Islet precursor cell (in vitro differentiated cells): ENCODE measurements at regions not wholly inside any gene's neighbourhood (a gene's known extent, or its start where the extent isn't known, plus 50 kb on each side); places are given as distances from the start of the nearest gene placed in this dataset.

Source experiments
- DNase-seq: peaks from one replicate; pipeline ENCODE4 v3.0.0-alpha.2; 2018

DNA sequence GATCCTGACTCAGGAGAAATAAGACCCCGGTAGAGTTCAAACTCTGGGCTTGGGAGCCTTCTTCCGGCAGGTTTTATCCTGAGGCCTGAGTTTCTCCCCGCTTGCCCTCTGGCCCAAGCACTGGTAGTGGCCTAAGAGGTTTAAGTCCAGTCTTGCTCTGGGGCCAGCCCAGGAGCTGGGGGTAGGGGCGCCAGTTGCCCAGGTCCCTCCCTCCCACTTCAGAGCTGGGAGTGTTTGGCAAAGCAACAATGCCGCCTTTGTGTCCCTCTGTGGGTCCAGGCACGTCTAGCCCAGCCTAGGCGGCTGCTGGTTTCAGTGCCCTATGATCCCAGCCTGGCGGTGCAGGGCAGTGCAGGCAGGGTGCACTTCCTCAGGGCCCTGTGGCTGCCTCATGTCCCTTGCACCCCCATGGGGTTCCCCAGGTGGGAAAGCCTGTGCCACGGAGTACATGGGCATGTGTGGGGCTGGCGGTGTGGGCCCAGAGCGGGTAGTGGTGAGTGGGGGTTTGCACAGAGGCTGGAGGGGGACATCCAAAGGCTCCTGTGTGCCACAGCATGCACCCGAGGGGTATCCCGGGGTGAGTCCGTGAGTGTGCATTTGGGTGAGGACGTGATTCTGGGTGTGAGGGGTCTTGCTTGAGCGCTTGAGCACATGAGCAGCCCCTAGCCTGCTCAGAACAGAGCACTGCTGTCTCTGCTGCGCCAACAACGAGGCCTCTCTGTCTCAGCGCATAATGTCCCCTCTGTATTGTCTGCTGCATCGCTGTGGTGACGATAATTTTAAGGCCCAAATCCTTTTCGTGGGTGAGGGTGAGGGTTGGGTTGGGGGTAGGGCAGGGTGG is 61.7 kb upstream of the PSD2 start:
- peak; percentile 75 for DNase-seq

DNA sequence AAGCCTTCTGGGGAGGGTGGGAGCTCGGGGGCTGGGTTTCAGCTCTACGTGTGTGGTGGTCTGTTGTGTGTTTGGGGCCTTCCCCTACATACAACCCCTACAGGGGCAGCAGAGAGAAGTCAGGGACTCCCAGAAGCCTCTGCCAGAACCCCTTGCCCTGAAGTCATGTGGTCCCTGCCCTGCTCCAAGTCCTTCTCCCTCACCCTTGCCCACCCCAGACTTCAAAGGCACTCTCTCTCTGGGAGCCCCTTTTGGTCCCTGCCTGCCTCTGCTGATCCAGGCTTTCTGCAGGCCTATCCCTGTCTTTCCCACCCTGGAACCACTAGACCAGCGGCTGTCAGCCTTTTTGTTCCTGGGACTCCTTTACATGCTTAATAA is 61.1 kb upstream of the PSD2 start:
- peak; percentile 54 for DNase-seq

DNA sequence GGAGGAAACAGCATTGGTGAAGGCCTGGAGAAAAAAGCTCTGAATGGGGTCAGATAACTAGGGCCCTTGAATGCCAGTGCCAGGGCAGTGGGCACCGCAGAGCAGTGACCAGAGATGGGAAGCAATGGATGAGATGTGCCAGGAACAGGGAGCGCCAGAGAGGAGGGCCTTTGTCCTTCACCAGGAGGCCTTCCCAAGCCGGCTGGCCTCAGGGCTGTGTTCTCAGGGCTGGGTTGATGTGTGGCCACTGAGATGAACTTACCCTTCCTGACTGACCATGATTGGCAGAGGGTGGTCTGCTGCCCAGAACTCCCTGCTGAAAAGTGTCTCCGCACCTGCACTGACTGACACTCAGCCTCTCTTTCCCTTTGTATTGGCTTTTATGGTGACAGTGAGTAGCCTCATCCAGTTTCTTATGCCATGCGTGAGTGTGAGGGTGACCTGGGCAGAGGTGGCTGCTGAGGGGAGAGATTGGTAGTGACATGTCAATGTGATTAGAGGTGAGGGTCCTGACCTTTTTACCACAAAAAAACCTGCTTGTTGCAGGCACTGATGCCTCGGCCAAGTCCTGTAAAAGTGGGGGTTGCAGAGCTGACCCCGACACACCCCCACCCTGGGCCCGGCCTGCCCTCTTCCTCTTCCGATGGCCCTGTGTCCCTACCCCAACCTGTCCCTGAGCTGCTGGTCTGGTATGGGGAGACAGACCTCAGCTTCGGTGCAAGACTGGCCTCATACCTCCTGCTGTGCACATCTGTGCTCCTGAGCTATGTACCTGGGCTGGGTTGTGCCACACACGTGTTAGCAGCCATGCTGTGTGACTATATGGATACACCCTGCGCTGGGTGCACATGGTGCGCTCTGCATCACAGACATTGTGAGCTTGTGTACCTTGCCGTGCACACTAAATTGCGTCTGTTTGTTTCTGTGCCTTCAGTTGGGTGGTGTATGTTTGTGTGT is 57.1 kb upstream of the PSD2 start:
- DNase-seq, result peak; percentile 50

DNA sequence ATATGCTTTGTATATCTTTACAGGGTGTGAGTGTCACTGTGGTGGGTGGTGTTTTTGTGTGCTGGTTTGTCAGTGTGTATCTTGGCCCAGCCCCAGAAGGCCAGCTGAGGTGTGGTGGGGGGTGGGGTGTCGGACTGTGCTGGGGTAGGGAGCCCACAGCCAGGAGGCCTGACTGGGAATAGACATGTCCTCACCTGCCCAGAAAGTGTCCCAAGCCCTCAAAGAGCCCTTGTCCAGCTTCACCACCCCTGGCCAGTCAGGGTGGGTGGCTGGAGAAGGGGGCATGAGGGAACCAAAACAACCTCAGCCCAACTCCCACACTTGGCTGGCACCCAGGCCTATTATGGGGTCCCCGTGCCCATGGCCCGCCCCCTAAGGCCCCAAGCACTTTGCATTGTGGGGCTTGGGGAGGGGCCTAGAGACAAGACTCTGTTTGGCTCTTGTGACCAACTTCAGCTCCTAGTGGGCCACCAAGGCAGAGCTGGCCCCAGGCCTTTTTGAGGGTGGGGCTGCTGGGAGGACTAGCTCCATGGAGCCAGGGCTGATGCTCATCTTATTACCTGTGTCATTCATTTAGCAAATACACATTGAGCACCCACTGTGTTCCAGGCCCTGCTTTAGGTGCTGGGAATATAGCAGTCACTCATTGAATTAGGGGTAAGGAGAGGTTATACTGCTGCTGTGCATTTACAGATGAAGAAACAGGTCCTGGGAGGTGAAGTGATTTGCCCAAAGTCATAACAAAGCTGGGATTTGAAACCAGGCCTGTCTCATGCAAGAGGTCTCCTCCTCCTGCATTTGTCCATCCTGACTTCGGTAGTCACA is 56.2 kb upstream of the PSD2 start:
- DNase-seq, result peak; percentile 53

DNA sequence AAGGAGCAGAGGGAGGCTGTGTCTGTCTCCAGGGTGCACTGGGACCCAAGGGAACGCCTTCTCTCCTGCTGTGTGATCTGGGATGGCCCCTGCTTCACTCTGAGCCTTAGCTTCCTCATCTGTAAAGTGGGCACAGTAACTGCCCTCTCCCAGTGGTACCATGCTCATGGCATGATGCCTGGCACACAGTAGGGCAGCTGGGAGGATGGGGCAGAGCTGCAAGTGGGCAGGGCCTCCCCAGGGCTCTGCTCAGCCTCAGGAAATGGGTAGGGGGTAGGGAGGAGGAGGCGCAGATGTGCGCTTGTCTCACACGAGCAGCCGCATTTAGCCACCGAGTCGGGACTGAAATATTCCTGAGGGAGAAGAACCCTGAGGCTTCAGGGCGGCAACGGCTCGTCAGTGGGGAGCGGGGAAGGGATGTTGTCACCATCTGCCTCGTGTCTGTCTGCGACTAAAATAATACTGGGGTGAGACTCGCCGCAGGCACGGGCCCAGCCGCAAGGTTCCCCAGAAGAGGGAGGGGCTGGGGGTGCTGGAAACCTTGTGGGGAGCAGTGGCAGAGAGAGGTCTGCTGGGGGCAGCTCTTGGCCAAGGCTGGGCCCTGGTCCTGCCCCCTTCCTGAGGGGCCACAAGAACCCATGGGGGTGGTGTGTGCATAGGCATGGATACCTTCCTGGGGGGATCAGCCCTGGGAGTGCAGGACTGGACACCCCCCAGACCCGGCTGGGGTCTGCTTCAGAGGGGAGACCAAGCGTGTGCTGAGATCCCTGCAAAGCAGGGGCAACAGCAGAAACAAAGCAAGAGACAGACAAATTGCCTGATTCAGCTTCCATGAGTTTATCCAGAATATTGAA is 55.2 kb upstream of the PSD2 start:
- peak; percentile 46 for DNase-seq

DNA sequence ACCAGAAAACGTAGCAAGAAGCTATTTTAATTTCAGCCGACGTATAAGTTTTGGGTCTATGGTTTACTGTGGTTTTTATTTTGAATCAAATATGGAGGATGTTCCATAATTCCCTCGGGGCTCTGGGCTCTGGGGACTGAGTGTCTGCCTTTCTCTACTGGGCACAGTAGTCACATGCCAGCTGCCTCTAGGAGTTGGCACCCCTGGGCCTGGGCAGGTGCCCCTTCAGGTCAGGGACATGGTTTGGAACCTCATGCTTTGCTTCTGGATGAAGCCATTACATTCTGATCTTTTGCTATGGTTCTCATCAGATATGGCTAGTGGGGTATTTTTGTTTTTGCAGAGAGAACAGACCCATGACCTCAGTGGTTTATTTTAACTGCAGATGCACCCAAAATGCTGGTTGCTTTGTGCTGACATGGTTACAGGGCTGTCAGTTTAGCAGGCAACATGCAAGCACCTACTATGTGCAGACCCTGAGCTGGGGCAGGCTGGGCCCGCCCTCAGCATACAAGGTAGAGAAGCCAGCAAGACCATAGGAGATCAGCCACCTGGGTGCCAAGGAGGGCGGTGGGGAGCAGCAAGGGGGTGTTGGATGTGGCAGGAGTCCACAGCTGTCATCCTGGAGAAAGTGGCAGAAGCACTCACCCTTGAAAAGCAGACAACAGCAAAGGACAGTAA is 54.5 kb upstream of the PSD2 start:
- no peak for DNase-seq

DNA sequence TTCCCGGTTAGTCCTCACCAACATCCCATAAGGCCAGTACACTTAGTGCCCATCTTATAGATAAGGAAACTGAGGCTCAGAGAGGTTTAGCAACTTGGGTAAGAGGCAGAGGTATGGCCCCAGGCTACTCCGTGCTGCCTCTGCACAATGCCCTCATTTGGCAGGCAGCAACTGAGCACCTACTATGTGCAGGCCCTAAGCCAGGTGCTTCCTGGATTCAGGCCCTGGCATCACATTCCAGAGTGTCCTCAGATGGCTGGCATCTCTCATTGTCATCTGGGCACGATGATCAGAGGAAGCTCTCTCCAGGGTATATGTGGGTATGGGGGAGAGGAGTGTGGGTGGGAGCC is 53.8 kb upstream of the PSD2 start:
- DNase-seq, result no peak

DNA sequence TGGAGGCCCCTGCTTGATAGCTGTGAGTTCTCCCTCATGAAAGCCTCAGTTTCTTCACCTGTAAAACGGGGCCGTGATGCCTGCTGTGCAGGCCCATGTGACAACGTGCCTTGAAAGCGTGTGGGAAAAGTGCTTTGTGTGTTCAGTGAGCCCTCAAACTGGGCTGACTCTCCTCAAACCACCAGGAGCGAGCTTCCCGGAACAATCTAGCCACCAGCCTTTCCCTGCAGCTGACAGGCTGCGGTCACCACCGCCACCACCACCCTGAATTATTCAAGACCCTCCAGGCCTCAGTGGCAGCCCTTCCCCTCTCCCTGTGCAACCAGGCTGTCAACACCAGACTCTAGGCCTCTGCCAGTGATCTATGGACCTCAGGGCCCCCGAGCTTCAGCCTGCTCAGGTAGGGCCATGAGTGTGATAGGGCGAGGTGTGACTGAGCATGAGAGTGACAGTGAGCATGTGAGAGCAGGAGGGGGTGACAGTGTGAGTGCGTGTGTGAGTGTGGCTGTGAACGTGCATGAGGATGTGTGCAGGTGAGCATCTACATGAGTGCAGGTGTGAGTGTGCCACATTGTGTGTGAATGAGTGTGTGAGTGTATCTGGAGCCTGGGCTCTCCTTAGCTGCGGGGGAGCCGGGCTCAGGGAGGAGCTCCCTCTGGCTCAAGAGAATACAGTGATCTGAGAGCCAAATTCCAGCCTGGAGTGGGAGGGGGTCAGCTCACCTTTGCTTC is 53.3 kb upstream of the PSD2 start:
- DNase-seq, result peak; percentile 57

DNA sequence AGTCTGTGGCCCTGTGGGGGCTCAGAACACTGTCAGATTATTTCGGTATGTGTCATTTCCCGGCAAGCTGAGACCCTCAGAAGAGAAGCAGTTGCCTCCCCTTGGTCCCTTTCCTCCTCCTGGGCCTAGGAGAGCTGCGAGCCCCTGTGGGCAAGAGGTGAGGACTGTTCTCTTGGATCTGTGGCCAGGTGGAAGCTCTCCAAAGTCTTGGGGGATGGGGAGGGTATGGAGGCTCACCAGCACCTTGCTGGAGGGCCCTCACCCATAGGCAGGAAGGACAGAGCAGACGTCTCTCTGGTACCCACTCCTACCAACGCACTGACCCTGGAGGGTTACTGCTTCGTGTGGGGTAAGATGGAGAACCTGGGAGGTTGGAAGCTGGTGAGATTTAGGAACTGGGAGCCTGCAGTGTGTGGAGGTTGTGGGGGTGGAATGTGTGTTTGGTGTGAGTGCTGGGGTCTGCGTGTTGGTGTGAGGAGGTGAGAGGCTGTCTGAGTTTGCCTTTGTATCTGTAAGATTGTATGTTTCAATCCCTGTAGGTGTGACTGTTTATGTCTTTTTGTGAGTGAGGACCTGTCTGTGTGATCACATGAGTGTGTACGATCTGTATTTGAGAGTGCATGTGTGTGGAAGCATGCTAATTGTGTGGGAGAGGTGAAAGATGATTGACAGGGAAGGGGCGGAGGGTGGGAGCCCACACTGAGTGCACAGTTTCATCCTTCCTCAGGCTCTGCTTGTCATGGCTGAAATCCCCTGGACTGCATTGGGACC is 52.4 kb upstream of the PSD2 start:
- DNase-seq, result peak; percentile 35

DNA sequence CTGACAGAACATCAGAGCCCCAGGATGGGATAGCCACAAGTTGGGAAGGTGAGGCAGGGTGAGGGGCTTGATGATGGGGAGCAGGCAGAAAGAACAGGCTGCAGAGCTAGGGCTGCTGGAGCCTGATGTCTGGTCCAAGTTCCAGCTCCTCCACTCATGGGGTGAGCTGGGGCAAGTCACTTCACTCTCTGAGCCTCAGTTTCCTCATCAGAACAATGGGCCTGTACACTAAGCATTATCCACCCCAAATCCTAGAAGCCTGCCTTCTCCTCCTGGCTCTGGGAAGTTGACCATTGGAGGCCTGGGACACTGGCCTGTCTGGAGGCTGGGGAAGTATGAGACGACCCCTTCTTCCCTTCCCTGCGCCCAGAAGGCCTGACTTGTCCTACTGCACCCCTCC is 51.8 kb upstream of the PSD2 start:
- DNase-seq, result no peak

DNA sequence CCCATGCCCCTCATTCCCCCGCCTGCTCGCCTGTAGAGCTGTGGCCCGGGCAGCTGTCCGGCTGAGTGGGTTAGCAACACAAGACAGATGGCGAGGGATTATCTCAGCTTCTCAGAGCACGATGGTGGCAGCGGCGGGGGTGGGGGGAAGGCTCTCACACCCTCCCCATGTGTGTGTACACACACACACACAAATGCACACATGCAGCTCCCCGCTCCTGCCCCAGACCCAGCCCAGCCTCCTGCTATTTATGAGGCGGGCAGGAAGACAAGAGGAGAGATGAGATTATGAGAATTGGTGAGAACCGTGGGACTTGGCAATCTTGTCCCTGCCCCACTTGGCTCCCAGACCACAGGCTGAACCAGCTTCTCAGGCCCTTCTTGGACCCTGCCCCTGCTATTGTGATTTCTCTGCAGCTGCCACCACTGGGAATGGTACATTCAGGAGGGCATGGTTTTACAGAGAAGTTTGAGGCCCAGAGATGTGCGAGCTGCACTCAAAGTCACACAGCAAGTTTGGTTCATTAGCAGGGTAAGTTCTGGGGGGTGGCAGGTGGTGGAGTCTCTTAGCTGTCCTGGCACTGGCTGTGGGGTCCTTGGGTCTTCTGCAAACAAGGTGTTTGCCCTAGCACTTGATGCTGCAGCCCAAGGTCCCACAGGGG is 51.0 kb upstream of the PSD2 start:
- no peak for DNase-seq

DNA sequence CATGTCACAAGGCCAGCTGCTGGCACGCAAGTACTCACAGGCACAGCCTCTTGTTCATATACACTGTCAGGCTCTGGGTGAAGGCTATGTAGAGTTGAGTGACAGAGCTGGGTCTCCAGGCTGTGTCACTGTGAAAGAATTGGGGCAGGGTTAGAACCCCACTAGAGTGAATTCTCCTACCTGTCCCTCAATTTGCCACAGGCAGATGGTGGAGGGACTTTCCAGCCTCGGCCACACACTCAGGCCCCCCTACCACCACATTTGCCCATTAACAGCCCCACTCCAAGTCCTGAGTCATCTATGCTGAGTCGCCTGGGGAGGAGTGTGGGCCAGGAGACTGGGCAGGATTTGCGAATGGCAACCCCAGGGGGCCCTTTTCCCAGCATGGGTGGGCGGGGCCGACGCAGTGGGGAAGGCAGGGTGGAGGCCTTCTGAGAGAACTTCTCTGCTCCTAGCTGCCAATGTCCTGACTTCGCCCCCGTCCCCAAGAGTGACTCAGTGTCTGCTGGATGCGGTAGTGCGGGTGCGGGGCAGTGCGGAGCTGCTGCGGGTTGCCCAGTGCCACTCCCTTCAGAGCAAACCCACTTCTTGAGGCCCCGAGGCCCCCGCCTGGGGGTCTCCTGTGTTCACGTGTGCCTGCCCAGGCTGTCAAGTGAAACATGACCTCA is 50.3 kb upstream of the PSD2 start:
- DNase-seq, result peak; percentile 85

DNA sequence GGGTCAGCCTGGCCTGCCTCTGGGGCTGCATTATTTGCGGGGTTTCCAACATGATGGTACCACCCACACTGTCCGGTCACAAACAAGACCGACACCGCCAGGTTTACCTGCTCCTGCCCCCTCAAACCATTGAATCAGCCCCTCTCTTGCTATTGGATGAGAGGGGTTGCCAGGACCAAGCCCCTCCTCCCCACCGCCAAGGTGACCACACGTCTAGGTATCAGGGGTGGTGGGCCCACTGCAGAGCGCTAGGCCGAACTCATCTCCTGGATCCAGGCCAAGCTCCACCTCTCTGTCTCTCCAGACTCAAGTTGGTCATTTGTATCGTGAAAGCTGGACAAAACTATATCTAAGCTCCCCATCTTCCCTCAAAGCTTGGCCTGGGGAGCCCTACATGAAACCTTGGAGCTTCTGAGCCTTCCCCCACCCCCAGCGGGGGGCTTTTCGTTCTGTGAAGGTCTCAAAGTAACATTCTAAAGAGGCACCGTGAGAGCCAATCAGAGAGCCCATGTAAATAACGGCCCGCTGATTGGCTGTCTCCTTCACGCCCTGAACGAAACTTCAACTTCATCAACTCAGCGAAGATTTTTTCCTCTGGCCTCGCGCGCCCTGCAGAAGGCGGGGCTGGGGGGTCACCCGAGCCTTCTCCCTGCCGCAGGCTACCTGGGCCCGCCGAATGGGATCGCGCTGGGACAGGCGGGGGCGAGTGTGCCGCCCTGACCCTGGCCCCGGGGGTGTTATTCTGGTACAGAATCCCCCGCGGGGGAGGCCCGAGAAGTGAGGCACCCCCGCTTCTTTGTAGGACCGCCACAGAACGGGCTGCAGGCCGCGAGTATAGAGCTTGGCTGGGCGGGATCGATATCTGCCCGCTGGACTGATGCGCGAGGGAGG is 49.6 kb upstream of the PSD2 start:
- peak; percentile 94 for DNase-seq
